Glutamatergic neuron (in vitro differentiated cells): ENCODE measurements at regions not wholly inside any gene's neighbourhood (a gene's known extent, or its start where the extent isn't known, plus 50 kb on each side); places are given as distances from the start of the nearest gene placed in this dataset.

Experiments
- DNase-seq: peaks from one replicate; pipeline ENCODE4 v3.0.0; 2022
- H3K27ac Mint-ChIP-seq: one replicate; pipeline ENCODE4 v1.8.0; 2020; ENCODE audit warnings: mild to moderate bottlenecking, mixed read lengths, inconsistent platforms; ENCODE audit not compliant: unreplicated experiment
- H3K27me3 Mint-ChIP-seq: one replicate; pipeline ENCODE4 v1.8.0; 2020; ENCODE audit warnings: mild to moderate bottlenecking, moderate library complexity, mixed read lengths, inconsistent platforms; ENCODE audit not compliant: unreplicated experiment
- H3K36me3 Mint-ChIP-seq: one replicate; pipeline ENCODE4 v1.8.0; 2020; ENCODE audit warnings: mild to moderate bottlenecking, mixed read lengths, inconsistent platforms; ENCODE audit not compliant: unreplicated experiment
- H3K4me1 Mint-ChIP-seq: one replicate; pipeline ENCODE4 v1.8.0; 2020; ENCODE audit warnings: mild to moderate bottlenecking, low read depth, mixed read lengths, inconsistent platforms; ENCODE audit not compliant: unreplicated experiment
- H3K4me3 Mint-ChIP-seq: one replicate; pipeline ENCODE4 v1.8.0; 2020; ENCODE audit warnings: mild to moderate bottlenecking, mixed read lengths, inconsistent platforms; ENCODE audit not compliant: unreplicated experiment
- H3K9me3 Mint-ChIP-seq: one replicate; pipeline ENCODE4 v1.8.0; 2020; ENCODE audit warnings: mild to moderate bottlenecking, moderate library complexity, mixed read lengths, inconsistent platforms; ENCODE audit not compliant: unreplicated experiment
- CTCF ChIP-seq: fragments of 200-600 bp; sonication (generic); IDR thresholded peaks from one replicate; pipeline ENCODE4 v1.5.0; 2021; ENCODE audit not compliant: partially characterized antibody, unreplicated experiment

GRCh38 chr11:45484326-45484883 lies 181.0 kb downstream of the CHST1 start:
- no peak for TF ChIP-seq CTCF

GRCh38 chr11:45483416-45483815 lies 182.0 kb downstream of the CHST1 start:
- peaks cover 7% of the 10 kb centered on the region for H3K9me3 Mint-ChIP-seq
- no peak for DNase-seq
- peaks cover 4% of the 10 kb centered on the region for H3K27me3 Mint-ChIP-seq
- TF ChIP-seq CTCF = no peak
- H3K27ac Mint-ChIP-seq = no peak overlapping the region
- peaks cover 6% of the 10 kb centered on the region for H3K36me3 Mint-ChIP-seq
- peaks cover 11% of the 10 kb centered on the region for H3K4me1 Mint-ChIP-seq
- no peak overlapping the region for H3K4me3 Mint-ChIP-seq

More at GRCh38 chr11:45484326-45484883, 181.0 kb downstream of the CHST1 start:
- no peak overlapping the region for H3K4me3 Mint-ChIP-seq
- H3K4me1 Mint-ChIP-seq = peaks cover 13% of the 10 kb centered on the region
- no peak overlapping the region for H3K27ac Mint-ChIP-seq
- peaks cover 7% of the 10 kb centered on the region for H3K9me3 Mint-ChIP-seq
- peaks cover 4% of the 10 kb centered on the region for H3K27me3 Mint-ChIP-seq
- peaks cover 6% of the 10 kb centered on the region for H3K36me3 Mint-ChIP-seq
- no peak for DNase-seq

- H3K27me3 Mint-ChIP-seq = peaks cover 4% of the 10 kb centered on the region
- no peak for TF ChIP-seq CTCF
- no peak overlapping the region for H3K27ac Mint-ChIP-seq
- peaks cover 6% of the 10 kb centered on the region for H3K36me3 Mint-ChIP-seq
- no peak for DNase-seq
- no peak overlapping the region for H3K4me3 Mint-ChIP-seq
- H3K4me1 Mint-ChIP-seq = peaks cover 11% of the 10 kb centered on the region
- peaks cover 7% of the 10 kb centered on the region for H3K9me3 Mint-ChIP-seq
Observed at GRCh38 chr11:45482331-45482730, 183.1 kb downstream of the CHST1 start.

- Mint-ChIP-seq H3K9me3 (peaks cover 7% of the 10 kb centered on the region), H3K27me3 (peaks cover 4% of the 10 kb centered on the region), H3K4me1 (peaks cover 14% of the 10 kb centered on the region), H3K27ac (no peak overlapping the region), H3K4me3 (no peak overlapping the region), H3K36me3 (no peaks in the 10 kb centered on the region)
- DNase-seq = no peak
- TF ChIP-seq CTCF = no peak
Observed at GRCh38 chr11:45481026-45481425, 184.4 kb downstream of the CHST1 start.

GRCh38 chr11:45477588-45477987 lies 187.8 kb downstream of the CHST1 start:
- TF ChIP-seq CTCF = no peak
- Mint-ChIP-seq H3K9me3 (peaks cover 10% of the 10 kb centered on the region), H3K27me3 (peaks cover 4% of the 10 kb centered on the region), H3K36me3 (no peaks in the 10 kb centered on the region), H3K4me3 (no peak overlapping the region), H3K27ac (no peak overlapping the region), H3K4me1 (peaks cover 26% of the 10 kb centered on the region)
- DNase-seq = no peak
